ENCODE measurements at regions not wholly inside any gene's neighbourhood (a gene's known extent, or its start where the extent isn't known, plus 50 kb on each side); places are given as distances from the start of the nearest gene placed in this dataset.

GRCh38 chr3:177571271-177571943 lies 374.1 kb upstream of the TBL1XR1 start:
- no peaks in the 10 kb centered on the region for H3K36me3 ChIP-seq (ENCODE audit: control insufficient read depth in 4 of 4, insufficient read depth in 3 of 4, low read depth in 1 of 4, low read length in 3 of 4)
- no peak overlapping the region for H3K9ac ChIP-seq (ENCODE audit: low read depth in 1 of 2, low read length in 2 of 2)
- H3K9me3 ChIP-seq (ENCODE audit: control insufficient read depth in 4 of 4, low read length in 3 of 4), result no peaks in the 10 kb centered on the region
- DNase-seq (ENCODE audit: low spot score), result no peak
- TF ChIP-seq, protein P1, sequence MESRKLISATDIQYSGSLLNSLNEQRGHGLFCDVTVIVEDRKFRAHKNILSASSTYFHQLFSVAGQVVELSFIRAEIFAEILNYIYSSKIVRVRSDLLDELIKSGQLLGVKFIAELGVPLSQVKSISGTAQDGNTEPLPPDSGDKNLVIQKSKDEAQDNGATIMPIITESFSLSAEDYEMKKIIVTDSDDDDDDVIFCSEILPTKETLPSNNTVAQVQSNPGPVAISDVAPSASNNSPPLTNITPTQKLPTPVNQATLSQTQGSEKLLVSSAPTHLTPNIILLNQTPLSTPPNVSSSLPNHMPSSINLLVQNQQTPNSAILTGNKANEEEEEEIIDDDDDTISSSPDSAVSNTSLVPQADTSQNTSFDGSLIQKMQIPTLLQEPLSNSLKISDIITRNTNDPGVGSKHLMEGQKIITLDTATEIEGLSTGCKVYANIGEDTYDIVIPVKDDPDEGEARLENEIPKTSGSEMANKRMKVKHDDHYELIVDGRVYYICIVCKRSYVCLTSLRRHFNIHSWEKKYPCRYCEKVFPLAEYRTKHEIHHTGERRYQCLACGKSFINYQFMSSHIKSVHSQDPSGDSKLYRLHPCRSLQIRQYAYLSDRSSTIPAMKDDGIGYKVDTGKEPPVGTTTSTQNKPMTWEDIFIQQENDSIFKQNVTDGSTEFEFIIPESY (IDR thresholded peaks at IDR 0.05), result no peak
- TF ChIP-seq SP1 (IDR thresholded peaks at IDR 0.05) (no peak), TAF1 (conservative IDR thresholded peaks at IDR 0.05) (no peak), RAD21 (IDR thresholded peaks at IDR 0.05) (no peak), NR2F2 (IDR thresholded peaks at IDR 0.05) (no peak), HNF4G (IDR thresholded peaks at IDR 0.05) (no peak), CTCF (IDR thresholded peaks at IDR 0.05; ENCODE audit: low read depth, low read length, missing input control) (no peak), FOXA2 (IDR thresholded peaks at IDR 0.05) (no peak), GABPA (IDR thresholded peaks at IDR 0.05 in 1 of 2, conservative IDR thresholded peaks at IDR 0.05 in 1 of 2) (no peak), JUND (IDR thresholded peaks at IDR 0.05) (no peak), YY1 (IDR thresholded peaks at IDR 0.05) (no peak), FOXA1 (IDR thresholded peaks at IDR 0.05) (no peak), EGR1 (IDR thresholded peaks at IDR 0.05; ENCODE audit: low read depth in 2 of 2) (no peak), HNF4A (conservative IDR thresholded peaks at IDR 0.05) (no peak), REST (IDR thresholded peaks at IDR 0.05) (no peak)
- TF ChIP-seq, protein P2, sequence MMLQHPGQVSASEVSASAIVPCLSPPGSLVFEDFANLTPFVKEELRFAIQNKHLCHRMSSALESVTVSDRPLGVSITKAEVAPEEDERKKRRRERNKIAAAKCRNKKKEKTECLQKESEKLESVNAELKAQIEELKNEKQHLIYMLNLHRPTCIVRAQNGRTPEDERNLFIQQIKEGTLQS (IDR thresholded peaks at IDR 0.05), result no peak
- TF ChIP-seq, protein P3, sequence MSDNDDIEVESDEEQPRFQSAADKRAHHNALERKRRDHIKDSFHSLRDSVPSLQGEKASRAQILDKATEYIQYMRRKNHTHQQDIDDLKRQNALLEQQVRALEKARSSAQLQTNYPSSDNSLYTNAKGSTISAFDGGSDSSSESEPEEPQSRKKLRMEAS (IDR thresholded peaks at IDR 0.05), result no peak
- no peak overlapping the region for H3K4me3 ChIP-seq (ENCODE audit: low read depth in 1 of 3, low read length in 3 of 3)
- no peak overlapping the region for H3K27ac ChIP-seq (ENCODE audit: low read depth in 1 of 2, low read length in 2 of 2)
- WGBS, result 88% methylated on average over 1 of the region's 1 CpG
- no peaks in the 10 kb centered on the region for H3K27me3 ChIP-seq (ENCODE audit: control insufficient read depth in 4 of 4, insufficient read depth in 4 of 4, low read length in 3 of 4)
- H3K4me1 ChIP-seq (ENCODE audit: control insufficient read depth in 4 of 4, insufficient read depth in 4 of 4, low read length in 3 of 4), result no peaks in the 10 kb centered on the region
